ENCODE measurements at regions not wholly inside any gene's neighbourhood (a gene's known extent, or its start where the extent isn't known, plus 50 kb on each side); places are given as distances from the start of the nearest gene placed in this dataset.

DNA sequence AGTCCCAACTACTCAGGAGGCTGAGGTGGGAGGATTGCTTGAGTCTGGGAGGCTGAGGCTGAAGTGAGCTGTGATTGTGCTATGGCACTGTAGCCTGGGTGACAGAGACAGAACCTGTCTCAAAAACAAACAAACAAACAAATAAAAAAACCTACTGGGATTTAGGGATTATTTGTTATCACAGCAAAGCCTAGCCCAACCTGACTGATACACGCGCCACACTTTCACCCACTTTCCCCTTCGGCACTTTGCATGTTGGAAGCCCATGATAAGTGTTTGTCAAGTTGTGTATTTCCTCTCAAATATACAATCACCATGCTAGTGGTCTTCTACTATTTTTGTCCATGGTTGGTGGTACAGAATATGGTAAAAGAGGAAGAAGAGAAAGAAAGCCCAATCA is 50.5 kb upstream of the STC2 start:
- H3K4me3 ChIP-seq (ENCODE audit: low read length) = no peak overlapping the region
- no peaks in the 10 kb centered on the region for H3K4me1 ChIP-seq (ENCODE audit: control insufficient read depth, insufficient read depth, low read length)
- H3K9me3 ChIP-seq (ENCODE audit: control insufficient read depth, insufficient read depth, low read length) = no peaks in the 10 kb centered on the region
- DNase-seq (ENCODE audit: low read depth, low spot score) = no peak
- no peaks in the 10 kb centered on the region for H3K36me3 ChIP-seq (ENCODE audit: control insufficient read depth, insufficient read depth, low read length)
- H3K27ac ChIP-seq (ENCODE audit: low read length) = no peak overlapping the region
- no CpG with 5 or more reads among the region's 3 CpGs for WGBS (ENCODE audit: insufficient coverage, insufficient read length)
- no peaks in the 10 kb centered on the region for H3K27me3 ChIP-seq (ENCODE audit: control insufficient read depth, insufficient read depth, low read length)
